GM12878 (cell line): ENCODE measurements at regions not wholly inside any gene's neighbourhood (a gene's known extent, or its start where the extent isn't known, plus 50 kb on each side); places are given as distances from the start of the nearest gene placed in this dataset.

ENCODE experiments used
- ATAC-seq: fragments of 200-7000 bp; cut with Tn5 transposase; 3 replicates; pipeline ENCODE4 v1.9.1; 2020; ENCODE audit warnings: mild to moderate bottlenecking, moderate library complexity
- BruUV-seq: library from RNA; stranded (reverse); fragments of 400-500 nt; replicated peaks from 2 replicates; lab custom pipeline; 2021; lab: Mats Ljungman, UMichigan
- CTCF ChIA-PET: fragments of 300-600 bp; sonication (Branson Sonifier 250); formaldehyde crosslinking; extraction: SDS; loops from one replicate; lab custom pipeline; 2021; ENCODE audit warnings: inconsistent platforms; lab: Yijun Ruan, JAX
- POLR2A ChIA-PET: fragments of 350-600 bp; formaldehyde crosslinking; extraction: SDS; loops from one replicate; lab custom pipeline; 2021; ENCODE audit warnings: inconsistent platforms; lab: Charles Lee
- RAD21 ChIA-PET: fragments of 300-600 bp; sonication (Branson Sonifier 250); formaldehyde crosslinking; loops from one replicate; lab custom pipeline; 2023; ENCODE audit warnings: antibody characterized with exemption; ENCODE audit not compliant: unreplicated experiment; lab: Charles Lee
- SMC1A ChIA-PET: fragments of 300-600 bp; sonication (Branson Sonifier 250); formaldehyde crosslinking; loops from one replicate; lab custom pipeline; 2023; ENCODE audit not compliant: unreplicated experiment, uncharacterized antibody; lab: Charles Lee
- DNase-seq: peaks from one replicate; pipeline ENCODE4 v3.0.0-alpha.2; 2011; ENCODE audit warnings: low read depth, low spot score
- FAIRE-seq: peaks from 3 replicates; lab custom pipeline; 2011; peaks lifted over from hg19 to GRCh38; lab: Jason Lieb, UNC
- H2AFZ ChIP-seq: 2 replicates; pipeline ENCODE4 v1.6.0; 2011; ENCODE audit warnings: low read depth, low read length, control low read depth; ENCODE audit not compliant: control insufficient read depth
- H3K27ac ChIP-seq: 2 replicates; pipeline ENCODE4 v1.5.1; 2011; ENCODE audit warnings: control low read depth; ENCODE audit not compliant: control insufficient read depth, insufficient read depth
- H3K27me3 ChIP-seq, 2 experiments: replicated peaks in 1 of 2; 2 replicates each; pipeline versions ENCODE4 v1.6.0 to v1.6.1; 2011; ENCODE audit warnings: low read length in 1 of 2; ENCODE audit not compliant: control insufficient read depth in 2 of 2, insufficient read depth in 2 of 2
- H3K36me3 ChIP-seq, 2 experiments: 2 replicates each; pipeline ENCODE4 v1.5.1; 2011; ENCODE audit warnings: low read length in 1 of 2; ENCODE audit not compliant: control insufficient read depth in 2 of 2, insufficient read depth in 2 of 2
- H3K4me1 ChIP-seq: 2 replicates; pipeline ENCODE4 v1.6.1; 2011; ENCODE audit warnings: mild to moderate bottlenecking, low read length, moderate library complexity, mixed read lengths; ENCODE audit not compliant: control insufficient read depth, insufficient read depth
- H3K4me2 ChIP-seq: 2 replicates; pipeline ENCODE4 v1.6.0; 2011; ENCODE audit warnings: control low read depth; ENCODE audit not compliant: control insufficient read depth, insufficient read depth
- H3K4me3 ChIP-seq: fragments of 200-600 bp; sonication (generic); 2 replicates; pipeline ENCODE4 v1.5.1; 2016
- H3K79me2 ChIP-seq: 2 replicates; pipeline ENCODE4 v1.6.0; 2011; ENCODE audit warnings: low read length; ENCODE audit not compliant: control insufficient read depth, insufficient read depth
- H3K9ac ChIP-seq: 2 replicates; pipeline ENCODE4 v1.8.0; 2011; ENCODE audit warnings: low read length, control low read depth, mixed read lengths; ENCODE audit not compliant: control insufficient read depth, insufficient read depth
- H3K9me3 ChIP-seq: replicated peaks from 3 replicates; pipeline ENCODE4 v1.5.1; 2011; ENCODE audit warnings: mild to moderate bottlenecking, low read length; ENCODE audit not compliant: control insufficient read depth, insufficient read depth
- H4K20me1 ChIP-seq: 2 replicates; pipeline ENCODE4 v1.6.0; 2011; ENCODE audit not compliant: control insufficient read depth, insufficient read depth
- ESRRA ChIP-seq: IDR thresholded peaks from 2 replicates; pipeline ENCODE4 v1.6.1; 2012; ENCODE audit warnings: mild to moderate bottlenecking, low read length, improper control_type of control experiment
- IRF3 ChIP-seq: fragments of 450-650 bp; IDR thresholded peaks from 2 replicates; pipeline ENCODE4 v1.6.1; 2014; ENCODE audit warnings: mild to moderate bottlenecking
- NR2C2 ChIP-seq: IDR thresholded peaks from 2 replicates; pipeline ENCODE4 v1.6.1; 2011; ENCODE audit warnings: borderline replicate concordance, low read depth; ENCODE audit not compliant: control insufficient read depth, insufficient read length
- ZNF592 ChIP-seq: fragments of 450-650 bp; IDR thresholded peaks from 2 replicates; pipeline ENCODE4 v1.6.1; 2017; ENCODE audit warnings: mild to moderate bottlenecking, moderate library complexity
- WGBS: methylation state at CpG from one replicate; pipeline ENCODE4 v1.1.6; 2016; ENCODE audit warnings: low lambda C conversion rate; ENCODE audit not compliant: insufficient replicate concordance, insufficient coverage; ENCODE audit errors: missing lambda C conversion rate; 5-methylcytosine and 5-hydroxymethylcytosine counted together
- in situ Hi-C: fragments of 300-500 bp; cut with MboI; formaldehyde crosslinking; loops from 9 replicates; pipeline ENCODE4 v1.14.3; 2018; ENCODE audit warnings: mixed read lengths
- intact Hi-C: fragments of 100-400 bp; cut with micrococcal nuclease; formaldehyde crosslinking; loops from one replicate; pipeline ENCODE4 v1.14.2; 2022; ENCODE audit not compliant: unreplicated experiment

- Histone ChIP-seq H3K4me2 (no peak overlapping the region), H3K27me3 (no peaks in the 10 kb centered on the region), H2AFZ (no peak overlapping the region), H3K79me2 (no peaks in the 10 kb centered on the region), H3K9me3 (no peaks in the 10 kb centered on the region), H3K9ac (no peak overlapping the region), H4K20me1 (no peaks in the 10 kb centered on the region), H3K27ac (no peak overlapping the region), H3K36me3 (no peaks in the 10 kb centered on the region), H3K4me1 (no peaks in the 10 kb centered on the region), H3K4me3 (no peak overlapping the region)
- DNase-seq: no peak
- CTCF ChIA-PET: no interaction called here
- SMC1A ChIA-PET: no interaction called here
- intact Hi-C loops (no loop called here), in situ Hi-C loops (no loop called here)
- FAIRE-seq: no peak
- TF ChIP-seq ESRRA (no peak), IRF3 (no peak), ZNF592 (no peak), NR2C2 (no peak)
- RAD21 ChIA-PET: no interaction called here
- BruUV-seq: no TSS peak
- WGBS: 1% methylated on average over 3 of the region's 3 CpGs
- ATAC-seq: no peak
- POLR2A ChIA-PET: no interaction called here
Observed at GRCh38 chr13:89831157-89831556, 1516.3 kb upstream of the MIR17HG start.
